SK-N-SH (cell line): ENCODE measurements at regions not wholly inside any gene's neighbourhood (a gene's known extent, or its start where the extent isn't known, plus 50 kb on each side); places are given as distances from the start of the nearest gene placed in this dataset.

ENCODE experiments used
- CTCF ChIA-PET: fragments of 300-600, 350-600 bp; formaldehyde crosslinking; extraction: SDS; loops from one replicate; lab custom pipeline; 2021; lab: Yijun Ruan, JAX
- POLR2A ChIA-PET: fragments of 350-600 bp; sonication (Branson Sonifier 250); formaldehyde crosslinking; extraction: SDS; loops from one replicate; lab custom pipeline; 2020; ENCODE audit warnings: antibody characterized with exemption, inconsistent platforms; lab: Yijun Ruan, JAX
- DNase-seq: peaks from one replicate; pipeline ENCODE4 v3.0.0; 2012
- H2AFZ ChIP-seq: fragments of 200-600 bp; sonication (generic); 2 replicates; pipeline ENCODE4 v1.8.1; 2016; ENCODE audit warnings: antibody characterized with exemption, mild to moderate bottlenecking, low read depth
- H3F3A ChIP-seq: fragments of 200-600 bp; sonication (generic); replicated peaks from 2 replicates; pipeline ENCODE3; 2016; ENCODE audit warnings: antibody characterized with exemption, mild to moderate bottlenecking; ENCODE audit not compliant: insufficient read depth
- H3K27ac ChIP-seq, 2 experiments: fragments of 200-500 bp in 1 of 2; fragments of 200-600 bp in 1 of 2; sonication (Bioruptor generic) in 1 of 2; sonication (generic), shearing (Covaris generic) in 1 of 2; 2 replicates each; pipeline versions ENCODE4 v1.5.1 to v1.6.1; 2014 to 2016; ENCODE audit warnings: low read depth in 2 of 2, inconsistent platforms in 1 of 2, low read length in 1 of 2, mild to moderate bottlenecking in 1 of 2, mixed read lengths in 1 of 2
- H3K27me3 ChIP-seq: fragments of 200-600 bp; sonication (generic), shearing (Covaris generic); 2 replicates; pipeline ENCODE4 v1.6.1; 2016; ENCODE audit warnings: mixed run types; ENCODE audit not compliant: insufficient read depth
- H3K36me3 ChIP-seq, 2 experiments: fragments of 200-500 bp in 1 of 2; fragments of 200-600 bp in 1 of 2; sonication (Bioruptor generic) in 1 of 2; sonication (generic) in 1 of 2; replicated peaks in 1 of 2; 2 replicates each; pipeline versions ENCODE3 to v1.5.1; 2014 to 2016; ENCODE audit warnings: low read length in 1 of 2, mild to moderate bottlenecking in 1 of 2; ENCODE audit not compliant: insufficient read depth in 2 of 2, control insufficient read depth in 1 of 2
- H3K4me1 ChIP-seq, 2 experiments: fragments of 200-500 bp in 1 of 2; fragments of 200-600 bp in 1 of 2; sonication (Bioruptor generic) in 1 of 2; sonication (generic), shearing (Covaris generic) in 1 of 2; 2 replicates each; pipeline versions ENCODE4 v1.5.1 to v1.6.1; 2014 to 2016; ENCODE audit warnings: low read depth in 1 of 2, low read length in 1 of 2, mixed run types in 1 of 2; ENCODE audit not compliant: insufficient read depth in 2 of 2, control insufficient read depth in 1 of 2
- H3K4me2 ChIP-seq: fragments of 200-600 bp; sonication (generic), shearing (Covaris generic); 2 replicates; pipeline ENCODE4 v1.6.1; 2017; ENCODE audit warnings: mixed run types
- H3K4me3 ChIP-seq, 2 experiments: fragments of 200-500 bp in 1 of 2; fragments of 200-600 bp in 1 of 2; sonication (Bioruptor generic) in 1 of 2; sonication (generic), shearing (Covaris generic) in 1 of 2; 2 replicates each; pipeline versions ENCODE4 v1.5.1 to v1.8.1; 2014 to 2016; ENCODE audit warnings: low read depth in 2 of 2, inconsistent platforms in 1 of 2, low read length in 1 of 2, mild to moderate bottlenecking in 1 of 2, mixed read lengths in 1 of 2, moderate library complexity in 1 of 2
- H3K79me2 ChIP-seq: fragments of 200-600 bp; sonication (generic); 2 replicates; pipeline ENCODE4 v1.8.1; 2017; ENCODE audit warnings: mild to moderate bottlenecking; ENCODE audit not compliant: insufficient read depth
- H3K9ac ChIP-seq: fragments of 200-600 bp; sonication (generic); 2 replicates; pipeline ENCODE4 v1.6.1; 2017; ENCODE audit warnings: mixed run types
- H3K9me2 ChIP-seq: fragments of 200-600 bp; sonication (generic); 2 replicates; pipeline ENCODE4 v1.6.1; 2017; ENCODE audit warnings: mixed run types
- H3K9me3 ChIP-seq: fragments of 200-600 bp; sonication (generic); 2 replicates; pipeline ENCODE4 v1.6.1; 2017; ENCODE audit warnings: mixed run types, mild to moderate bottlenecking, moderate library complexity
- H4K20me1 ChIP-seq: fragments of 200-600 bp; sonication (generic); 2 replicates; pipeline ENCODE4 v1.6.1; 2017; ENCODE audit warnings: mild to moderate bottlenecking, mixed run types; ENCODE audit not compliant: insufficient read depth
- FOXM1 ChIP-seq: IDR thresholded peaks from 2 replicates; pipeline ENCODE4 v1.4.0; 2012; ENCODE audit warnings: low read depth, mild to moderate bottlenecking
- GATA2 ChIP-seq: sonication (generic); formaldehyde crosslinking; IDR thresholded peaks from 2 replicates; pipeline ENCODE4 v1.5.0; 2020; ENCODE audit warnings: mild to moderate bottlenecking, missing genetic modification reagents
- MAX ChIP-seq: IDR thresholded peaks from 2 replicates; pipeline ENCODE4 v1.4.0; 2012; ENCODE audit warnings: low read depth
- MXI1 ChIP-seq: IDR thresholded peaks from 2 replicates; pipeline ENCODE4 v1.6.1; 2012; ENCODE audit warnings: mild to moderate bottlenecking, low read depth, low read length, improper control_type of control experiment
- NRF1 ChIP-seq: IDR thresholded peaks from 2 replicates; pipeline ENCODE4 v1.6.1; 2012; ENCODE audit warnings: low read depth, mild to moderate bottlenecking, low read length
- PBX3 ChIP-seq: IDR thresholded peaks from 2 replicates; pipeline ENCODE4; 2012
- RAD21 ChIP-seq: IDR thresholded peaks from 2 replicates; pipeline ENCODE4 v1.6.1; 2012; ENCODE audit warnings: mild to moderate bottlenecking, low read length
- REST ChIP-seq: IDR thresholded peaks from 2 replicates; pipeline ENCODE4 v1.6.1; 2012; ENCODE audit warnings: mild to moderate bottlenecking, low read depth, low read length, moderate library complexity
- RFX5 ChIP-seq: IDR thresholded peaks from 2 replicates; pipeline ENCODE4 v1.6.1; 2012; ENCODE audit warnings: mild to moderate bottlenecking, improper control_type of control experiment, low read length
- RXRA ChIP-seq: IDR thresholded peaks from 2 replicates; pipeline ENCODE4 v1.4.0; 2012; ENCODE audit warnings: low read depth, mild to moderate bottlenecking, borderline replicate concordance
- SMC3 ChIP-seq: IDR thresholded peaks from 2 replicates; pipeline ENCODE4 v1.6.1; 2012; ENCODE audit warnings: low read depth, low read length, improper control_type of control experiment
- ZBTB33 ChIP-seq: IDR thresholded peaks from 2 replicates; pipeline ENCODE4 v1.4.0; 2012; ENCODE audit warnings: low read depth, borderline replicate concordance
- WGBS: methylation state at CpG from one replicate; pipeline ENCODE4 v1.1.6; 2017; ENCODE audit warnings: low lambda C conversion rate; 5-methylcytosine and 5-hydroxymethylcytosine counted together

DNA sequence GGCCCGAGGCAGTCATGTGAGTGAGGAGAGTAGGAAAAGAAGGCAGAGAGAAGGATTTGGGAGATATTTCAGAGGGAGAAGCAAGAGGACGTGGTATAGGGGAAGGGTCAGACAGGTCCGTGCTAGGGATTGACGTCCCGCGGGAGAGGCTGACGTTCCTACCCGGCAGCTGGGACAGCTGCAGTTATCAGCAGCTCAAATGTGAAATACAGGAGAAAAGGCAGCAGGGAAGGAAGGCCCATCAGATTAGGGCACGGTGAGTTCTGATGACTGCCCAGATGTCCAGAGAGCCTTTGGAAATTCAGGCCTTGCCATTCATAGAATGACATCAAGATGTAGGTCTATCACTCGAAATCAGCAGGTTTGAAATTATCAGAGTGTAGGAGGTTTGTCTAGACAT lies 88.4 kb downstream of the IRS2 start:
- ChIA-PET POLR2A (no interaction called here), CTCF (no interaction called here)
- Histone ChIP-seq H3K4me2 (no peak overlapping the region), H2AFZ (no peak overlapping the region), H3K27ac (peak overlapping the region; percentile 22 to 71; a peak in 2 of 4 replicates), H3K9me3 (no peaks in the 10 kb centered on the region), H3K9ac (no peak overlapping the region), H3K36me3 (peaks cover 0 to 3% of the 10 kb centered on the region in 2 experiments), H4K20me1 (peaks cover 7% of the 10 kb centered on the region; the same call in 1 of the 2 replicates)
- WGBS: 91% methylated on average over 10 of the region's 10 CpGs
- TF ChIP-seq NRF1 (no peak), MAX (no peak), REST (no peak), RAD21 (no peak), RXRA (no peak), RFX5 (no peak), FOXM1 (no peak), SMC3 (no peak), MXI1 (no peak), GATA2 (CRISPR knock-in tag) (no peak), PBX3 (no peak), ZBTB33 (no peak)
- TF ChIP-seq, all 33 proteins: peak for 0
- Histone ChIP-seq H3K4me3 (no peak overlapping the region), H3K4me1 (peaks cover 12 to 14% of the 10 kb centered on the region in 2 experiments; a peak in 3 of 4 replicates), H3F3A (peaks cover 23% of the 10 kb centered on the region), H3K9me2 (no peaks in the 10 kb centered on the region), H3K79me2 (no peaks in the 10 kb centered on the region), H3K27me3 (no peaks in the 10 kb centered on the region; the same call in 1 of the 2 replicates)
- DNase-seq: no peak
